B cell (primary cell): ENCODE measurements at regions not wholly inside any gene's neighbourhood (a gene's known extent, or its start where the extent isn't known, plus 50 kb on each side); places are given as distances from the start of the nearest gene placed in this dataset.

ENCODE experiments used
- CTCF ChIP-seq: fragments of 200-600 bp; IDR thresholded peaks from one replicate; pipeline ENCODE4 v1.8.0; 2022; ENCODE audit warnings: antibody characterized with exemption, mild to moderate bottlenecking
- EZH2 ChIP-seq: IDR thresholded peaks from 2 replicates; pipeline ENCODE4 v1.6.1; 2012; ENCODE audit warnings: borderline replicate concordance, low read depth, mild to moderate bottlenecking, moderate library complexity, low read length; ENCODE audit not compliant: insufficient read depth, poor library complexity, severe bottlenecking

DNA sequence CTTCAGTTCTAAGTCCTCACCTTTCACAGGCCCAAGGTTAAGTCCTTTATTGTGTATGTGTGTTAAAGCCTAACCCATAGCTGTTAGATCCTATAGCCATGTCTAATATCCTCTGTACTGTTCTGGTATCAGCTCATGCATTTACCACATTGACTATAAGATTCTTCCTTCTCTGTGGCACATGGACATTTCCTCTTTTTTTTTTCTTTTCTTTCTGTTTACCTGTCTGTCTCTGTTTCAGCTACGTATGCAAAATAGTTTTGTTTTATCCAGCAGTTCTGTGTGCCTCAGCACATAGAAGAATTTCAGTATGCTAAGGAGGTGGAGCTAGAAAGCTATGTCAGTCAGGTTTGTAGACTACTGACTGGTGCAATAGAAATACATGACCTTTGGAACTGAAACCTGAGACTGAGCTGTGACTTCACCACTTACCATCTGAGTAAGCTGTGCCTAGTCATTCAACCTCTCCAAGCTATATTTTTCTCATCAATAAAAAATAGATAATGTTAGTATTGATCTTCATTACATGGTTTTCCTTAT is 155.6 kb upstream of the VLDLR start:
- TF ChIP-seq CTCF: no peak
- TF ChIP-seq EZH2: no peak
